ENCODE measurements at regions not wholly inside any gene's neighbourhood (a gene's known extent, or its start where the extent isn't known, plus 50 kb on each side); places are given as distances from the start of the nearest gene placed in this dataset.

- no peak for DNase-seq (ENCODE audit: low read depth in 1 of 2, low spot score in 2 of 2)
- Histone ChIP-seq H2AFZ (ENCODE audit: low read length) (no peak overlapping the region), H3K36me3 (ENCODE audit: control insufficient read depth in 2 of 4, insufficient read depth in 4 of 4, low read length in 3 of 4) (no peaks in the 10 kb centered on the region; a peak in 1 of 8 replicates), H2BK5ac (ENCODE audit: low read depth, low read length) (no peak overlapping the region), H2BK20ac (ENCODE audit: low read length) (no peak overlapping the region), H3K23me2 (ENCODE audit: low read depth, low read length) (peaks cover 10% of the 10 kb centered on the region; the same call in 1 of the 2 replicates), H3K27ac (ENCODE audit: low read depth, low read length) (no peak overlapping the region), H3K56ac (replicated peaks; ENCODE audit: insufficient read length, low read depth, low read length) (no peak overlapping the region), H3K27me3 (replicated peaks in 1 of 4; ENCODE audit: control insufficient read depth in 3 of 4, extremely low read depth in 1 of 4, insufficient read depth in 3 of 4, low read length in 3 of 4) (no peaks in the 10 kb centered on the region), H3K4me3 (ENCODE audit: extremely low read depth in 1 of 4, insufficient read depth in 2 of 4, low read depth in 3 of 4, low read length in 4 of 4) (no peak overlapping the region), H3K9ac (replicated peaks in 1 of 4; ENCODE audit: extremely low read depth in 1 of 4, low read depth in 3 of 4, low read length in 3 of 4) (no peak overlapping the region), H4K91ac (replicated peaks; ENCODE audit: insufficient read length, low read length) (no peak overlapping the region), H2BK15ac (ENCODE audit: low read length) (no peak overlapping the region), H2BK12ac (ENCODE audit: low read depth, low read length) (no peak overlapping the region), H3K9me3 (ENCODE audit: insufficient read depth in 2 of 2, low read depth in 1 of 2, low read length in 1 of 2) (no peaks in the 10 kb centered on the region), H3K4ac (replicated peaks; ENCODE audit: insufficient read length, low read depth, low read length) (no peak overlapping the region), H3K4me1 (replicated peaks in 1 of 4; ENCODE audit: control insufficient read depth in 3 of 4, insufficient read depth in 4 of 4, low read length in 3 of 4) (no peaks in the 10 kb centered on the region), H3K4me2 (ENCODE audit: insufficient read depth in 1 of 2, low read depth in 2 of 2, low read length in 2 of 2) (no peak overlapping the region), H2AK5ac (ENCODE audit: low read depth, low read length) (no peak overlapping the region), H3K79me2 (ENCODE audit: control insufficient read depth in 1 of 2, insufficient read depth in 2 of 2, low read length in 2 of 2) (no peaks in the 10 kb centered on the region), H3K14ac (ENCODE audit: insufficient read length) (no peak overlapping the region), H4K20me1 (replicated peaks in 1 of 2; ENCODE audit: control insufficient read depth in 1 of 2, insufficient read depth in 2 of 2, low read length in 2 of 2) (peaks cover 0 to 10% of the 10 kb centered on the region in 2 experiments), H3K18ac (ENCODE audit: extremely low read depth, low read length) (no peak overlapping the region), H3K79me1 (ENCODE audit: low read depth, low read length) (peaks cover 3% of the 10 kb centered on the region; the same call in 1 of the 2 replicates), H4K8ac (ENCODE audit: extremely low read depth, insufficient read depth, low read length) (no peak overlapping the region), H3K23ac (ENCODE audit: insufficient read length) (no peak overlapping the region), H4K5ac (ENCODE audit: insufficient read length, low read depth, low read length) (no peak overlapping the region), H2BK120ac (replicated peaks; ENCODE audit: low read depth, low read length) (no peak overlapping the region)
- FAIRE-seq = no peak
- TF ChIP-seq CTCF (IDR thresholded peaks at IDR 0.05; ENCODE audit: control extremely low read depth in 1 of 3, insufficient read depth in 1 of 3, low read depth in 1 of 3, low read length in 3 of 3) = peak; percentile 23 to 43 (median 32); a peak in 3 of 4 replicates
- TF ChIP-seq BRCA1 (IDR thresholded peaks at IDR 0.05; ENCODE audit: low read depth, low read length) = no peak
- no peak for TF ChIP-seq CTBP2 (IDR thresholded peaks at IDR 0.05; ENCODE audit: borderline replicate concordance, insufficient read depth, insufficient read length, low read length)
- TF ChIP-seq SIN3A (conservative IDR thresholded peaks at IDR 0.05 in 1 of 2, IDR thresholded peaks at IDR 0.05 in 1 of 2; ENCODE audit: low read depth in 1 of 2, low read length in 2 of 2) = no peak
- peak in 1 of 2 experiments; percentile 41; a peak in 1 of 4 replicates for TF ChIP-seq RAD21 (IDR thresholded peaks at IDR 0.05 in 1 of 2, conservative IDR thresholded peaks at IDR 0.05 in 1 of 2; ENCODE audit: low read depth in 2 of 2, low read length in 2 of 2)
- POLR2A ChIA-PET (ENCODE audit: partially characterized antibody) = no interaction called here
- CTCF ChIA-PET (ENCODE audit: partially characterized antibody) = interaction anchor here (0.9 to 4.1 kb wide), 8 partner anchors 9 to 99 kb away, joined by 3 to 20 read pairs (median 4); no protein-coding TSS in a partner anchor
- WGBS, 2 experiments (ENCODE audit: extremely low coverage in 1 of 2, insufficient coverage in 1 of 2, insufficient read length in 1 of 2, insufficient replicate concordance in 2 of 2, low coverage in 1 of 2, low lambda C conversion rate in 2 of 2, missing lambda C conversion rate in 1 of 2) = 78% methylated on average over 7 of the region's 7 CpGs; no CpG with 5 or more reads in 1 of the 2 experiments
These were observed 226.0 kb upstream of the PWP1 start for GRCh38 chr12:107459641-107460040.

Data from H1 (cell line).